Adrenal gland (tissue), 5 donors: ENCODE measurements at regions not wholly inside any gene's neighbourhood (a gene's known extent, or its start where the extent isn't known, plus 50 kb on each side); places are given as distances from the start of the nearest gene placed in this dataset.

Experiments
- POLR2A ChIP-seq, 2 donors: fragments of 450-650 bp; IDR thresholded peaks; one replicate each; pipeline ENCODE4 v1.6.1; 2017; ENCODE audit warnings: antibody characterized with exemption in 2 of 2, mild to moderate bottlenecking in 2 of 2, moderate library complexity in 1 of 2
- TF ChIP-seq, protein P1 (sequence below), 6 experiments: fragments of 450-650 bp in 4 of 6; fragments of 200-600 bp in 2 of 6; sonication (generic) in 1 of 6; IDR thresholded peaks; 1 replicate in 5 of 6; 2 replicates in 1 of 6; pipeline versions ENCODE4 v1.5.1 to v1.8.0; 2016 to 2021; ENCODE audit warnings: antibody characterized with exemption in 6 of 6, mild to moderate bottlenecking in 2 of 6, moderate library complexity in 1 of 6
- donor health status: DM: no; HTN: no; CAD: no.

DNA sequence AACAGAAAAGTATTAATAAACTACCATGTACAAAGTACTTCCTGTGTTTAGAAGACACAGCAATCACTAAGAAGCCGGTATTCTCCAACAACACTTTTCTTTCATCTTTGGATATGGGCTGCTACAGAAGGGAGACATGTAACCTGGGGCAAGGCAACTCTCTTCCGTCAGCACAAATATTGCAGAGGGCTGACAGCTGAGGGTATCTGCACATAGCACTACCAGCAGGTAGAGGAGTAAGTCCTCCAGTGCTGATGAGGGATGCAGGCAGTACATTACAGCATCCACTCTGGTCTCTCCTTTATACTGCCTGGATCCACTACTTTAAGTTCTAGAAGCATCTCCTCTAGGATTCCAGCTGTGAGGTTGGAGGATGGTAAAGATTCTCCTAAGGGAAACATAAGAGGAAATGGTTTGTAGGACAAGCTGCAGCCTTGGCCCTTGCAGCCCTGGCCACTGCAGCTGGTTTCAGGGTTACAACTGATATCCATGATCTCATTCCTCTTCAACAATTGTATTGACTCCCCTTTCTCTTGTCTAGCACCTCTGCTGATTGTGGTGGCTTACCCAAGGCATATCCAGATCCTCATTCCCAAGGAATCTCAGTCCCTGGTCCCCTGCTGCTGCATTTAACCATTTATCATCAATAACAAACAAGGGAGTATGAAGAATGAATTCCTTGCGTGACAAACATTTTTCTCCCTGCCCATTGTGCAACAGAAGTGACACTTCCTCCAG, 110.7 kb upstream of the ADGRF1 start:
- TF ChIP-seq, protein P1, sequence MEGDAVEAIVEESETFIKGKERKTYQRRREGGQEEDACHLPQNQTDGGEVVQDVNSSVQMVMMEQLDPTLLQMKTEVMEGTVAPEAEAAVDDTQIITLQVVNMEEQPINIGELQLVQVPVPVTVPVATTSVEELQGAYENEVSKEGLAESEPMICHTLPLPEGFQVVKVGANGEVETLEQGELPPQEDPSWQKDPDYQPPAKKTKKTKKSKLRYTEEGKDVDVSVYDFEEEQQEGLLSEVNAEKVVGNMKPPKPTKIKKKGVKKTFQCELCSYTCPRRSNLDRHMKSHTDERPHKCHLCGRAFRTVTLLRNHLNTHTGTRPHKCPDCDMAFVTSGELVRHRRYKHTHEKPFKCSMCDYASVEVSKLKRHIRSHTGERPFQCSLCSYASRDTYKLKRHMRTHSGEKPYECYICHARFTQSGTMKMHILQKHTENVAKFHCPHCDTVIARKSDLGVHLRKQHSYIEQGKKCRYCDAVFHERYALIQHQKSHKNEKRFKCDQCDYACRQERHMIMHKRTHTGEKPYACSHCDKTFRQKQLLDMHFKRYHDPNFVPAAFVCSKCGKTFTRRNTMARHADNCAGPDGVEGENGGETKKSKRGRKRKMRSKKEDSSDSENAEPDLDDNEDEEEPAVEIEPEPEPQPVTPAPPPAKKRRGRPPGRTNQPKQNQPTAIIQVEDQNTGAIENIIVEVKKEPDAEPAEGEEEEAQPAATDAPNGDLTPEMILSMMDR (IDR thresholded peaks at IDR 0.05) = no peak
- no peak for TF ChIP-seq POLR2A (IDR thresholded peaks at IDR 0.05)
